ENCODE measurements at regions not wholly inside any gene's neighbourhood (a gene's known extent, or its start where the extent isn't known, plus 50 kb on each side); places are given as distances from the start of the nearest gene placed in this dataset.

DNA sequence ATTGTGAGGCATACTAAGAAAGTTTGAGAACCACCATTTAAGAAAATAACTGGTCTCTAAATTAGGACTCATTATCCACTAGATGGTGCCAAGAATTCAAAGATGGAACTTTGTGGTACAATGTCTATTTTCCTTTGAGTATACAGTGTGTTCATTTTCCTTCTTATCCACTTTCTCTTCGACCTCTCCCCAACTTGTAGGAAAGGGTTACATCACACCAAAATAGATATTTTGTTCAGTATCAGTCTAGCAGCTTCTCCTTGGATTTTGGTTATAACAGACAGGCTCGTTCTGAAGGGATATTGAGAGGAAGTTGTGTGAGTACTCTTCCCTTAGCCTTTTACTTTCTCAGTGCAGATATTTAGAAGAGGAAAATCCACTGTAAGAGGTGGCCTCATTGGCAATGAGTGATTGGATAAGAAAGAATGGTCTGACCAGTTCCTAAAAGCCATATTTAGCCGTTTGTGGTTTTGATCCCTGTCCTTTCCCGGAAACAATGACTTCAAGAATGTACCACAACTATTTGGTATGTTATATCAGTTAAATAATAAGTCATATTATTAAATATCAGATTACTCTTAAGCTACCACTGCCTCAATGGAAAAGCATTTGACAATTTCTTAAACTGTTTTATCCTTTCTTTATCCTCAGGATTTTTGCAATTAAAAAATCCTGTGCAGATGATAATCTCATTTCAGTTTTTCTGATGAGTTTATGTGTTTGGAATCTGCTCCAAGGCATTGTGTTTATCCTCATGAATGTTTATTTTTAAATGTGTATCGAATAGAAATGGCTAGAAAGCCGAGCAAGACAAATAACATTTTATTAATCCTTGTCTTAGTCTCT is 69.0 kb upstream of the GRAMD2B start:
- TF ChIP-seq, protein P1, sequence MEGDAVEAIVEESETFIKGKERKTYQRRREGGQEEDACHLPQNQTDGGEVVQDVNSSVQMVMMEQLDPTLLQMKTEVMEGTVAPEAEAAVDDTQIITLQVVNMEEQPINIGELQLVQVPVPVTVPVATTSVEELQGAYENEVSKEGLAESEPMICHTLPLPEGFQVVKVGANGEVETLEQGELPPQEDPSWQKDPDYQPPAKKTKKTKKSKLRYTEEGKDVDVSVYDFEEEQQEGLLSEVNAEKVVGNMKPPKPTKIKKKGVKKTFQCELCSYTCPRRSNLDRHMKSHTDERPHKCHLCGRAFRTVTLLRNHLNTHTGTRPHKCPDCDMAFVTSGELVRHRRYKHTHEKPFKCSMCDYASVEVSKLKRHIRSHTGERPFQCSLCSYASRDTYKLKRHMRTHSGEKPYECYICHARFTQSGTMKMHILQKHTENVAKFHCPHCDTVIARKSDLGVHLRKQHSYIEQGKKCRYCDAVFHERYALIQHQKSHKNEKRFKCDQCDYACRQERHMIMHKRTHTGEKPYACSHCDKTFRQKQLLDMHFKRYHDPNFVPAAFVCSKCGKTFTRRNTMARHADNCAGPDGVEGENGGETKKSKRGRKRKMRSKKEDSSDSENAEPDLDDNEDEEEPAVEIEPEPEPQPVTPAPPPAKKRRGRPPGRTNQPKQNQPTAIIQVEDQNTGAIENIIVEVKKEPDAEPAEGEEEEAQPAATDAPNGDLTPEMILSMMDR (IDR thresholded peaks at IDR 0.05; ENCODE audit: low read depth, low read length, missing control alignments): no peak
- H3K4me3 ChIP-seq (ENCODE audit: low read depth, low read length): no peak overlapping the region
- peak; percentile 94 for DNase-seq (ENCODE audit: low read depth)
- in situ Hi-C loops (cut with HindIII; ENCODE audit: low sequenced_read_pairs): no loop called here

GRCh38 chr5:126354858-126355731 is 68.1 kb upstream of the GRAMD2B start:
- in situ Hi-C loops (cut with HindIII; ENCODE audit: low sequenced_read_pairs): no loop called here
- TF ChIP-seq, protein P1 (IDR thresholded peaks at IDR 0.05; ENCODE audit: low read depth, low read length, missing control alignments): no peak
- no peak for DNase-seq (ENCODE audit: low read depth)

DNA sequence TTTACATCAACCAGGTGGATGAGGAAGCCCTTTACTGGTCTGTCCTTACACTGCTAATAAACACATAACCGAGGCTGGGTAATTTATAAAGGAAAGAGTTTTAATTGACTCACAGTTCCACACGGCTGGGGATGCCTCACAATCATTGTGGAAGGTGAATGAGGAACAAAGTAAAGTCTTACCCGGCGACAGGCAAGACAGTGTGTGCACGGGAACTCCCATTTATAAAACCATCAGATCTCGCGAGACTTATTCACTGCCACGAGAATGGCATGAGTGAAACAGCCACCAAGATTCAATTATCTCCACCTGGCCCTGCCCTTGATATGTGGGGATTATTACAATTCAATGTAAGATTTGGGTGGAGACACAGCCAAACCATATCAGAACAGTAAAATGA is 67.3 kb upstream of the GRAMD2B start:
- TF ChIP-seq, protein P1 (IDR thresholded peaks at IDR 0.05; ENCODE audit: low read depth, low read length, missing control alignments): no peak
- no peak overlapping the region for H3K4me3 ChIP-seq (ENCODE audit: low read depth, low read length)
- in situ Hi-C loops (cut with HindIII; ENCODE audit: low sequenced_read_pairs): no loop called here
- DNase-seq (ENCODE audit: low read depth): no peak

More at GRCh38 chr5:126354858-126355731, 68.1 kb upstream of the GRAMD2B start:
- no peak overlapping the region for H3K4me3 ChIP-seq (ENCODE audit: low read depth, low read length)

GRCh38 chr5:126357585-126358342 is 65.4 kb upstream of the GRAMD2B start:
- DNase-seq (ENCODE audit: low read depth): no peak
- TF ChIP-seq, protein P1 (IDR thresholded peaks at IDR 0.05; ENCODE audit: low read depth, low read length, missing control alignments): no peak
- in situ Hi-C loops (cut with HindIII; ENCODE audit: low sequenced_read_pairs): no loop called here
- H3K4me3 ChIP-seq (ENCODE audit: low read depth, low read length): no peak overlapping the region

DNA sequence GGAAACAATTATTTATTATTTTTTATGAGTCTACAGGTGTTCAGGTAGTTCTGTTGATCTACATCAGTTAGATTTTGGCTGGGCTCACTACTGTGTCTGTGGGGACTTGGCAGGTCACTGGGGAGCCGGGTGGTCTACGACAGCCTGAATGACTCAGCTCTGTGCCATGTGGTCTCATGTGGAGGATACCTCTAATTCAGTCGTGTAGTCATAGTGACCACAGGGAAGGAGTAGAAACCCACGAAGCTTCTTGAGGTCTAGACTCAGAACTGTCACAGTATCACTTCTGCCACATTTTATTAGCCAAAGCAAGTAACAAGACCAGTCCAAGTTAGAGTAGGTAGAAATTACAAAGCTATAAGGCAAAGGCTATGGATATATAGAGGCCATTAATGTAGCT is 64.7 kb upstream of the GRAMD2B start:
- peak; percentile 18 for DNase-seq (ENCODE audit: low read depth)
- TF ChIP-seq, protein P1 (IDR thresholded peaks at IDR 0.05; ENCODE audit: low read depth, low read length, missing control alignments): no peak
- no peak overlapping the region for H3K4me3 ChIP-seq (ENCODE audit: low read depth, low read length)
- in situ Hi-C loops (cut with HindIII; ENCODE audit: low sequenced_read_pairs): no loop called here

- TF ChIP-seq, protein P1 (IDR thresholded peaks at IDR 0.05; ENCODE audit: low read depth, low read length, missing control alignments): no peak
- DNase-seq (ENCODE audit: low read depth): no peak
- in situ Hi-C loops (cut with HindIII; ENCODE audit: low sequenced_read_pairs): no loop called here
- no peak overlapping the region for H3K4me3 ChIP-seq (ENCODE audit: low read depth, low read length)
Observed at GRCh38 chr5:126359884-126360283, 63.3 kb upstream of the GRAMD2B start.
